GM12878 (cell line): ENCODE measurements at regions not wholly inside any gene's neighbourhood (a gene's known extent, or its start where the extent isn't known, plus 50 kb on each side); places are given as distances from the start of the nearest gene placed in this dataset.

ENCODE experiments used
- ATAC-seq: fragments of 200-7000 bp; cut with Tn5 transposase; 3 replicates; pipeline ENCODE4 v1.9.1; 2020; ENCODE audit warnings: mild to moderate bottlenecking, moderate library complexity
- BruUV-seq: library from RNA; stranded (reverse); fragments of 400-500 nt; replicated peaks from 2 replicates; lab custom pipeline; 2021; lab: Mats Ljungman, UMichigan
- CTCF ChIA-PET: fragments of 300-600 bp; sonication (Branson Sonifier 250); formaldehyde crosslinking; extraction: SDS; loops from one replicate; lab custom pipeline; 2021; ENCODE audit warnings: inconsistent platforms; lab: Yijun Ruan, JAX
- POLR2A ChIA-PET: fragments of 350-600 bp; formaldehyde crosslinking; extraction: SDS; loops from one replicate; lab custom pipeline; 2021; ENCODE audit warnings: inconsistent platforms; lab: Charles Lee
- RAD21 ChIA-PET: fragments of 300-600 bp; sonication (Branson Sonifier 250); formaldehyde crosslinking; loops from one replicate; lab custom pipeline; 2023; ENCODE audit warnings: antibody characterized with exemption; ENCODE audit not compliant: unreplicated experiment; lab: Charles Lee
- SMC1A ChIA-PET: fragments of 300-600 bp; sonication (Branson Sonifier 250); formaldehyde crosslinking; loops from one replicate; lab custom pipeline; 2023; ENCODE audit not compliant: unreplicated experiment, uncharacterized antibody; lab: Charles Lee
- DNase-seq: peaks from one replicate; pipeline ENCODE4 v3.0.0-alpha.2; 2011; ENCODE audit warnings: low read depth, low spot score
- FAIRE-seq: peaks from 3 replicates; lab custom pipeline; 2011; peaks lifted over from hg19 to GRCh38; lab: Jason Lieb, UNC
- H2AFZ ChIP-seq: 2 replicates; pipeline ENCODE4 v1.6.0; 2011; ENCODE audit warnings: low read depth, low read length, control low read depth; ENCODE audit not compliant: control insufficient read depth
- H3K27ac ChIP-seq: 2 replicates; pipeline ENCODE4 v1.5.1; 2011; ENCODE audit warnings: control low read depth; ENCODE audit not compliant: control insufficient read depth, insufficient read depth
- H3K27me3 ChIP-seq, 2 experiments: replicated peaks in 1 of 2; 2 replicates each; pipeline versions ENCODE4 v1.6.0 to v1.6.1; 2011; ENCODE audit warnings: low read length in 1 of 2; ENCODE audit not compliant: control insufficient read depth in 2 of 2, insufficient read depth in 2 of 2
- H3K36me3 ChIP-seq, 2 experiments: 2 replicates each; pipeline ENCODE4 v1.5.1; 2011; ENCODE audit warnings: low read length in 1 of 2; ENCODE audit not compliant: control insufficient read depth in 2 of 2, insufficient read depth in 2 of 2
- H3K4me1 ChIP-seq: 2 replicates; pipeline ENCODE4 v1.6.1; 2011; ENCODE audit warnings: mild to moderate bottlenecking, low read length, moderate library complexity, mixed read lengths; ENCODE audit not compliant: control insufficient read depth, insufficient read depth
- H3K4me2 ChIP-seq: 2 replicates; pipeline ENCODE4 v1.6.0; 2011; ENCODE audit warnings: control low read depth; ENCODE audit not compliant: control insufficient read depth, insufficient read depth
- H3K4me3 ChIP-seq: fragments of 200-600 bp; sonication (generic); 2 replicates; pipeline ENCODE4 v1.5.1; 2016
- H3K79me2 ChIP-seq: 2 replicates; pipeline ENCODE4 v1.6.0; 2011; ENCODE audit warnings: low read length; ENCODE audit not compliant: control insufficient read depth, insufficient read depth
- H3K9ac ChIP-seq: 2 replicates; pipeline ENCODE4 v1.8.0; 2011; ENCODE audit warnings: low read length, control low read depth, mixed read lengths; ENCODE audit not compliant: control insufficient read depth, insufficient read depth
- H3K9me3 ChIP-seq: replicated peaks from 3 replicates; pipeline ENCODE4 v1.5.1; 2011; ENCODE audit warnings: mild to moderate bottlenecking, low read length; ENCODE audit not compliant: control insufficient read depth, insufficient read depth
- H4K20me1 ChIP-seq: 2 replicates; pipeline ENCODE4 v1.6.0; 2011; ENCODE audit not compliant: control insufficient read depth, insufficient read depth
- CEBPB ChIP-seq, 2 experiments: fragments of 150-350 bp in 1 of 2; IDR thresholded peaks; 2 replicates each; pipeline ENCODE4 v1.6.1; 2012 to 2014; ENCODE audit warnings: low read depth in 2 of 2, low read length in 2 of 2, borderline replicate concordance in 1 of 2, inconsistent platforms in 1 of 2
- CEBPZ ChIP-seq: fragments of 150-350 bp; IDR thresholded peaks from 2 replicates; pipeline ENCODE4 v1.6.1; 2016; ENCODE audit warnings: low read depth, low read length
- CREM ChIP-seq: IDR thresholded peaks from 2 replicates; pipeline ENCODE4 v1.6.1; 2014; ENCODE audit warnings: antibody characterized with exemption, low read depth
- FOXK2 ChIP-seq: fragments of 450-650 bp; IDR thresholded peaks from 2 replicates; pipeline ENCODE4 v1.6.1; 2017; ENCODE audit warnings: mild to moderate bottlenecking, moderate library complexity
- HDGF ChIP-seq: fragments of 450-650 bp; IDR thresholded peaks from 2 replicates; pipeline ENCODE4 v1.6.1; 2016; ENCODE audit warnings: antibody characterized with exemption
- IKZF1 ChIP-seq: fragments of 450-650 bp; conservative IDR thresholded peaks from 2 replicates; pipeline ENCODE4 v1.6.1; 2017; ENCODE audit warnings: antibody characterized with exemption, mild to moderate bottlenecking
- KAT2A ChIP-seq: conservative IDR thresholded peaks from 2 replicates; pipeline ENCODE4 v1.6.1; 2011; ENCODE audit warnings: low read depth, low read length; ENCODE audit not compliant: control insufficient read depth
- NFIC ChIP-seq: IDR thresholded peaks from 2 replicates; pipeline ENCODE4 v1.6.1; 2012; ENCODE audit warnings: low read depth, mild to moderate bottlenecking, inconsistent platforms, low read length, moderate library complexity
- NFYA ChIP-seq: IDR thresholded peaks from 2 replicates; pipeline ENCODE4 v1.6.1; 2011; ENCODE audit warnings: low read depth, mild to moderate bottlenecking, low read length, improper control_type of control experiment, borderline replicate concordance
- PAX5 ChIP-seq: IDR thresholded peaks from 2 replicates; pipeline ENCODE4 v1.6.1; 2011; ENCODE audit warnings: low read depth, low read length, borderline replicate concordance
- POLR2AphosphoS2 ChIP-seq: IDR thresholded peaks from 2 replicates; pipeline ENCODE4 v1.6.1; 2011; ENCODE audit warnings: low read depth, mild to moderate bottlenecking, low read length, improper control_type of control experiment, moderate library complexity
- SREBF2 ChIP-seq: IDR thresholded peaks from 2 replicates; pipeline ENCODE4 v1.6.1; 2012; ENCODE audit warnings: mild to moderate bottlenecking, low read length
- TBL1XR1 ChIP-seq: IDR thresholded peaks from 2 replicates; pipeline ENCODE4 v1.6.1; 2012; ENCODE audit warnings: low read depth, low read length, improper control_type of control experiment
- USF1 ChIP-seq: IDR thresholded peaks from 2 replicates; pipeline ENCODE4 v1.6.1; 2011; ENCODE audit warnings: borderline replicate concordance, low read depth, mild to moderate bottlenecking, moderate library complexity, mixed read lengths, low read length; ENCODE audit not compliant: insufficient read depth; ENCODE audit errors: extremely low read length
- ZBTB40 ChIP-seq: fragments of 450-650 bp; IDR thresholded peaks from 2 replicates; pipeline ENCODE4 v1.6.1; 2016; ENCODE audit warnings: mild to moderate bottlenecking, moderate library complexity, borderline replicate concordance
- WGBS: methylation state at CpG from one replicate; pipeline ENCODE4 v1.1.6; 2016; ENCODE audit warnings: low lambda C conversion rate; ENCODE audit not compliant: insufficient replicate concordance, insufficient coverage; ENCODE audit errors: missing lambda C conversion rate; 5-methylcytosine and 5-hydroxymethylcytosine counted together
- in situ Hi-C: fragments of 300-500 bp; cut with MboI; formaldehyde crosslinking; loops from 9 replicates; pipeline ENCODE4 v1.14.3; 2018; ENCODE audit warnings: mixed read lengths
- intact Hi-C: fragments of 100-400 bp; cut with micrococcal nuclease; formaldehyde crosslinking; loops from one replicate; pipeline ENCODE4 v1.14.2; 2022; ENCODE audit not compliant: unreplicated experiment

- no peak for TF ChIP-seq CEBPZ
Measured at GRCh38 chr20:40258931-40259330, 430.1 kb downstream of the MAFB start (continued).

- CTCF ChIA-PET, result no interaction called here
- DNase-seq (no peak), ATAC-seq (no peak), FAIRE-seq (no peak)
- SMC1A ChIA-PET, result no interaction called here
- in situ Hi-C loops (loop anchor here (10.0 kb wide), 1 partner anchor 373 kb away; no protein-coding TSS in a partner anchor), intact Hi-C loops (no loop called here)
- H4K20me1 ChIP-seq, result no peaks in the 10 kb centered on the region
- H3K4me3 ChIP-seq, result no peak overlapping the region
- POLR2A ChIA-PET, result interaction anchor here (0.7 kb wide), 1 partner anchor 48 kb away, joined by 3 read pairs; no protein-coding TSS in a partner anchor
- RAD21 ChIA-PET, result no interaction called here
- H3K36me3 ChIP-seq, result no peaks in the 10 kb centered on the region
- no peaks in the 10 kb centered on the region for H3K9me3 ChIP-seq
- H3K4me1 ChIP-seq, result no peaks in the 10 kb centered on the region
- H3K27me3 ChIP-seq, result no peaks in the 10 kb centered on the region; a peak in 1 of 4 replicates
- H3K27ac ChIP-seq, result no peak overlapping the region
- WGBS, result 24% methylated on average over 2 of the region's 2 CpGs
- H3K4me2 ChIP-seq, result no peak overlapping the region
- H3K79me2 ChIP-seq, result no peaks in the 10 kb centered on the region
- H2AFZ ChIP-seq, result no peak overlapping the region
- no peak overlapping the region for H3K9ac ChIP-seq
- no TSS peak for BruUV-seq
- TF ChIP-seq KAT2A, result no peak
- TF ChIP-seq SREBF2, result no peak
- TF ChIP-seq IKZF1, result no peak
- no peak for TF ChIP-seq POLR2AphosphoS2
- no peak for TF ChIP-seq ZBTB40
- TF ChIP-seq NFIC, result no peak
- TF ChIP-seq CREM, result no peak
- no peak for TF ChIP-seq USF1
- no peak for TF ChIP-seq NFYA
- no peak for TF ChIP-seq CEBPB (IDR thresholded peaks at IDR 0.05; ENCODE audit: borderline replicate concordance in 1 of 2, low read depth in 2 of 2, low read length in 2 of 2)
- no peak for TF ChIP-seq PAX5
- no peak for TF ChIP-seq HDGF
- TF ChIP-seq TBL1XR1, result no peak
- no peak for TF ChIP-seq FOXK2
Measured at GRCh38 chr20:40257763-40258162, 431.3 kb downstream of the MAFB start.
